ENCODE measurements at regions not wholly inside any gene's neighbourhood (a gene's known extent, or its start where the extent isn't known, plus 50 kb on each side); places are given as distances from the start of the nearest gene placed in this dataset.

DNA sequence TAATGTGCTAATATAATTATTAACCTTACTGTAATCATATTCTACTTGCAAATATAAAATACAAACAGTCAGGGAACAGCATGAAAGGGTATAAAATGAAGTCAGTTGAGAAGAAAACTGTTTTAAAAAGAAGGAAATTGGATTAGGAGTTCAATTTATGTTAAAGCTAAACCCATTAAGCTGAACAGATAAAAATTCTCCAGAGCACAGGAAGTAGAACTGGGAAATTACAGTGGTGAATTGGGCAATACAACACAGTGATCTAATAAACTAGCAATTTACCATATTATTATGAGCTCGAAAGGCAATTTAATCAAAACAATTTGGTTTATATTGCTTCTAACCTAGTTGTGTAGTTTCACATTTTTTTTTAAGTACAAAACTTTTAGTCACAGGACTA, 407.4 kb upstream of the RGS17 start:
- no peaks in the 10 kb centered on the region for H3K4me1 Mint-ChIP-seq
- H2AFZ ChIP-seq (ENCODE audit: insufficient read depth, low read depth, low read length, poor library complexity, severe bottlenecking), result no peak overlapping the region
- H3K4me1 ChIP-seq (ENCODE audit: control insufficient read depth in 2 of 2, insufficient read depth in 2 of 2, low read length in 2 of 2), result no peaks in the 10 kb centered on the region
- no peaks in the 10 kb centered on the region for H3K27me3 Mint-ChIP-seq
- no peak overlapping the region for H3K4me3 ChIP-seq (ENCODE audit: control extremely low read depth in 1 of 5, extremely low read depth in 1 of 5, insufficient read depth in 1 of 5, low read depth in 2 of 5, low read length in 4 of 5)
- no peaks in the 10 kb centered on the region for H3K9me3 ChIP-seq (ENCODE audit: control extremely low read depth in 1 of 3, control insufficient read depth in 2 of 3, insufficient read depth in 1 of 3, low read length in 2 of 3)
- H3K4me2 ChIP-seq (replicated peaks; ENCODE audit: low read depth, low read length, poor library complexity, severe bottlenecking), result no peak overlapping the region
- no peak overlapping the region for H3K9ac ChIP-seq (ENCODE audit: low read length)
- no peaks in the 10 kb centered on the region for H3K27me3 ChIP-seq (replicated peaks in 1 of 4; ENCODE audit: control extremely low read depth in 1 of 4, control insufficient read depth in 3 of 4, insufficient read depth in 4 of 4, low read length in 3 of 4)
- WGBS (ENCODE audit: insufficient coverage), result no CpG with 5 or more reads among the region's 1 CpG
- H3K36me3 ChIP-seq (replicated peaks in 1 of 2; ENCODE audit: control extremely low read depth in 1 of 2, control insufficient read depth in 1 of 2, extremely low read depth in 1 of 2, insufficient read depth in 2 of 2, low read length in 1 of 2), result no peaks in the 10 kb centered on the region
- no peaks in the 10 kb centered on the region for H3K79me2 ChIP-seq (ENCODE audit: control insufficient read depth, insufficient read depth, low read length)
- no peak for DNase-seq
- ChIA-PET POLR2A (no interaction called here), CTCF (no interaction called here)
- no peaks in the 10 kb centered on the region for H3K9me3 Mint-ChIP-seq (ENCODE audit: insufficient read depth)
- no peak for ATAC-seq (ENCODE audit: low read depth)
- TF ChIP-seq, protein P1, sequence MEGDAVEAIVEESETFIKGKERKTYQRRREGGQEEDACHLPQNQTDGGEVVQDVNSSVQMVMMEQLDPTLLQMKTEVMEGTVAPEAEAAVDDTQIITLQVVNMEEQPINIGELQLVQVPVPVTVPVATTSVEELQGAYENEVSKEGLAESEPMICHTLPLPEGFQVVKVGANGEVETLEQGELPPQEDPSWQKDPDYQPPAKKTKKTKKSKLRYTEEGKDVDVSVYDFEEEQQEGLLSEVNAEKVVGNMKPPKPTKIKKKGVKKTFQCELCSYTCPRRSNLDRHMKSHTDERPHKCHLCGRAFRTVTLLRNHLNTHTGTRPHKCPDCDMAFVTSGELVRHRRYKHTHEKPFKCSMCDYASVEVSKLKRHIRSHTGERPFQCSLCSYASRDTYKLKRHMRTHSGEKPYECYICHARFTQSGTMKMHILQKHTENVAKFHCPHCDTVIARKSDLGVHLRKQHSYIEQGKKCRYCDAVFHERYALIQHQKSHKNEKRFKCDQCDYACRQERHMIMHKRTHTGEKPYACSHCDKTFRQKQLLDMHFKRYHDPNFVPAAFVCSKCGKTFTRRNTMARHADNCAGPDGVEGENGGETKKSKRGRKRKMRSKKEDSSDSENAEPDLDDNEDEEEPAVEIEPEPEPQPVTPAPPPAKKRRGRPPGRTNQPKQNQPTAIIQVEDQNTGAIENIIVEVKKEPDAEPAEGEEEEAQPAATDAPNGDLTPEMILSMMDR (IDR thresholded peaks at IDR 0.05), result no peak
- no peak for TF ChIP-seq EZH2 (IDR thresholded peaks at IDR 0.05; ENCODE audit: borderline replicate concordance, insufficient read depth, low read depth, low read length, poor library complexity, severe bottlenecking)
- intact Hi-C loops (cut with micrococcal nuclease), result no loop called here
- no peak overlapping the region for H3K27ac Mint-ChIP-seq
- H3K4me3 Mint-ChIP-seq, result no peak overlapping the region
- no peaks in the 10 kb centered on the region for H4K20me1 ChIP-seq (ENCODE audit: control insufficient read depth, insufficient read depth, low read length, poor library complexity, severe bottlenecking)
- no peak overlapping the region for H3K27ac ChIP-seq (ENCODE audit: low read length in 2 of 2)

- no peaks in the 10 kb centered on the region for H3K9me3 ChIP-seq (ENCODE audit: control extremely low read depth in 1 of 3, control insufficient read depth in 2 of 3, insufficient read depth in 1 of 3, low read length in 2 of 3)
Measured at GRCh38 chr6:153537422-153537821, 406.3 kb upstream of the RGS17 start.

More at GRCh38 chr6:153537422-153537821, 406.3 kb upstream of the RGS17 start:
- H3K4me1 Mint-ChIP-seq, result no peaks in the 10 kb centered on the region
- peaks cover 1% of the 10 kb centered on the region for H3K9me3 Mint-ChIP-seq (ENCODE audit: insufficient read depth)
- Histone ChIP-seq H3K27me3 (replicated peaks in 1 of 4; ENCODE audit: control extremely low read depth in 1 of 4, control insufficient read depth in 3 of 4, insufficient read depth in 4 of 4, low read length in 3 of 4) (no peaks in the 10 kb centered on the region), H3K79me2 (ENCODE audit: control insufficient read depth, insufficient read depth, low read length) (no peaks in the 10 kb centered on the region), H3K9ac (ENCODE audit: low read length) (no peak overlapping the region), H3K36me3 (replicated peaks in 1 of 2; ENCODE audit: control extremely low read depth in 1 of 2, control insufficient read depth in 1 of 2, extremely low read depth in 1 of 2, insufficient read depth in 2 of 2, low read length in 1 of 2) (no peaks in the 10 kb centered on the region), H3K27ac (ENCODE audit: low read length in 2 of 2) (no peak overlapping the region), H3K4me1 (ENCODE audit: control insufficient read depth in 2 of 2, insufficient read depth in 2 of 2, low read length in 2 of 2) (no peaks in the 10 kb centered on the region), H4K20me1 (ENCODE audit: control insufficient read depth, insufficient read depth, low read length, poor library complexity, severe bottlenecking) (no peaks in the 10 kb centered on the region), H2AFZ (ENCODE audit: insufficient read depth, low read depth, low read length, poor library complexity, severe bottlenecking) (no peak overlapping the region), H3K4me3 (ENCODE audit: control extremely low read depth in 1 of 5, extremely low read depth in 1 of 5, insufficient read depth in 1 of 5, low read depth in 2 of 5, low read length in 4 of 5) (no peak overlapping the region), H3K4me2 (replicated peaks; ENCODE audit: low read depth, low read length, poor library complexity, severe bottlenecking) (no peak overlapping the region)
- H3K4me3 Mint-ChIP-seq, result no peak overlapping the region
- WGBS (ENCODE audit: insufficient coverage), result 83% methylated on average over 1 of the region's 1 CpG
- DNase-seq (no peak), ATAC-seq (ENCODE audit: low read depth) (no peak)
- TF ChIP-seq, protein P1 (IDR thresholded peaks at IDR 0.05), result no peak
- TF ChIP-seq EZH2 (IDR thresholded peaks at IDR 0.05; ENCODE audit: borderline replicate concordance, insufficient read depth, low read depth, low read length, poor library complexity, severe bottlenecking), result no peak
- H3K27ac Mint-ChIP-seq, result no peak overlapping the region
- CTCF ChIA-PET, result no interaction called here
- POLR2A ChIA-PET, result no interaction called here
- intact Hi-C loops (cut with micrococcal nuclease), result no loop called here
- no peaks in the 10 kb centered on the region for H3K27me3 Mint-ChIP-seq
